Ectodermal cell (in vitro differentiated cells): ENCODE measurements at regions not wholly inside any gene's neighbourhood (a gene's known extent, or its start where the extent isn't known, plus 50 kb on each side); places are given as distances from the start of the nearest gene placed in this dataset.

Experiments
- H3K27ac ChIP-seq: 2 replicates; pipeline ENCODE4 v1.7.0; 2013; ENCODE audit warnings: mild to moderate bottlenecking, low read depth, low read length; ENCODE audit not compliant: insufficient read depth, poor library complexity, severe bottlenecking
- H3K27me3 ChIP-seq: 2 replicates; pipeline ENCODE4 v1.7.0; 2013; ENCODE audit warnings: mild to moderate bottlenecking, low read length; ENCODE audit not compliant: insufficient read depth, control insufficient read depth, poor library complexity, severe bottlenecking
- H3K36me3 ChIP-seq: one replicate; pipeline ENCODE4 v1.7.0; 2013; ENCODE audit warnings: low read length; ENCODE audit not compliant: control insufficient read depth, insufficient read depth
- H3K4me1 ChIP-seq: one replicate; pipeline ENCODE4 v1.7.0; 2013; ENCODE audit warnings: low read length; ENCODE audit not compliant: control insufficient read depth, insufficient read depth
- H3K4me3 ChIP-seq: 2 replicates; pipeline ENCODE4 v1.7.0; 2013; ENCODE audit warnings: low read depth, low read length, control low read depth; ENCODE audit not compliant: insufficient read depth
- H3K9me3 ChIP-seq: 2 replicates; pipeline ENCODE4 v1.7.0; 2013; ENCODE audit warnings: mild to moderate bottlenecking, low read length, moderate library complexity; ENCODE audit not compliant: control insufficient read depth
- WGBS, 2 experiments: methylation state at CpG; one replicate each; pipeline ENCODE4 v1.1.7; 2013; ENCODE audit warnings: missing lambda C conversion rate in 2 of 2; 5-methylcytosine and 5-hydroxymethylcytosine counted together

GRCh38 chr6:22732176-22732970 is 163.0 kb downstream of the HDGFL1 start:
- WGBS, 2 experiments: 91 to 92% methylated on average over 3 of the region's 3 CpGs
- Histone ChIP-seq H3K9me3 (no peaks in the 10 kb centered on the region), H3K4me1 (peaks cover 6% of the 10 kb centered on the region), H3K27me3 (no peaks in the 10 kb centered on the region), H3K36me3 (no peaks in the 10 kb centered on the region), H3K27ac (no peak overlapping the region), H3K4me3 (no peak overlapping the region)

GRCh38 chr6:22736740-22737139 is 167.4 kb downstream of the HDGFL1 start:
- Histone ChIP-seq H3K27me3 (no peaks in the 10 kb centered on the region), H3K9me3 (no peaks in the 10 kb centered on the region), H3K4me1 (peaks cover 6% of the 10 kb centered on the region), H3K27ac (no peak overlapping the region), H3K4me3 (no peak overlapping the region), H3K36me3 (no peaks in the 10 kb centered on the region)
- 93% methylated on average over 3 of the region's 3 CpGs for WGBS, 2 experiments

- no peak overlapping the region for H3K27ac ChIP-seq
- 23 to 32% methylated on average over 5 of the region's 5 CpGs for WGBS, 2 experiments
- H3K4me3 ChIP-seq: no peak overlapping the region
- H3K36me3 ChIP-seq: no peaks in the 10 kb centered on the region
- no peaks in the 10 kb centered on the region for H3K27me3 ChIP-seq
- peaks cover 6% of the 10 kb centered on the region for H3K4me1 ChIP-seq
- H3K9me3 ChIP-seq: no peaks in the 10 kb centered on the region
Observed at GRCh38 chr6:22737331-22737730, 168.0 kb downstream of the HDGFL1 start.

- Histone ChIP-seq H3K36me3 (no peaks in the 10 kb centered on the region), H3K9me3 (no peaks in the 10 kb centered on the region), H3K27ac (no peak overlapping the region), H3K27me3 (no peaks in the 10 kb centered on the region), H3K4me1 (peaks cover 6% of the 10 kb centered on the region), H3K4me3 (no peak overlapping the region)
- WGBS, 2 experiments: 95 to 98% methylated on average over 4 to 6 of the region's 6 CpGs
Observed at GRCh38 chr6:22738194-22738593, 168.8 kb downstream of the HDGFL1 start.

GRCh38 chr6:22747571-22747970 is 178.2 kb downstream of the HDGFL1 start:
- Histone ChIP-seq H3K4me1 (no peaks in the 10 kb centered on the region), H3K27me3 (no peaks in the 10 kb centered on the region), H3K9me3 (no peaks in the 10 kb centered on the region), H3K27ac (no peak overlapping the region), H3K36me3 (no peaks in the 10 kb centered on the region), H3K4me3 (no peak overlapping the region)
- WGBS, 2 experiments: 43 to 50% methylated on average over 1 of the region's 1 CpG

GRCh38 chr6:22748681-22749080 is 179.3 kb downstream of the HDGFL1 start:
- WGBS, 2 experiments: 84% methylated on average over 3 to 4 of the region's 4 CpGs
- Histone ChIP-seq H3K9me3 (no peaks in the 10 kb centered on the region), H3K36me3 (no peaks in the 10 kb centered on the region), H3K27ac (no peak overlapping the region), H3K4me3 (no peak overlapping the region), H3K27me3 (no peaks in the 10 kb centered on the region), H3K4me1 (no peaks in the 10 kb centered on the region)

- 89 to 93% methylated on average over 3 of the region's 3 CpGs for WGBS, 2 experiments
- H3K4me3 ChIP-seq: no peak overlapping the region
- H3K36me3 ChIP-seq: no peaks in the 10 kb centered on the region
- H3K27me3 ChIP-seq: no peaks in the 10 kb centered on the region
- no peaks in the 10 kb centered on the region for H3K4me1 ChIP-seq
- H3K9me3 ChIP-seq: no peaks in the 10 kb centered on the region
- no peak overlapping the region for H3K27ac ChIP-seq
Observed at GRCh38 chr6:22749696-22750095, 180.3 kb downstream of the HDGFL1 start.

GRCh38 chr6:22751223-22751622 is 181.9 kb downstream of the HDGFL1 start:
- 94 to 96% methylated on average over 2 of the region's 2 CpGs for WGBS, 2 experiments
- Histone ChIP-seq H3K9me3 (no peaks in the 10 kb centered on the region), H3K36me3 (no peaks in the 10 kb centered on the region), H3K4me1 (no peaks in the 10 kb centered on the region), H3K27me3 (no peaks in the 10 kb centered on the region), H3K4me3 (no peak overlapping the region), H3K27ac (no peak overlapping the region)

- H3K27ac ChIP-seq: no peak overlapping the region
Observed at GRCh38 chr6:22752522-22752921, 183.2 kb downstream of the HDGFL1 start.

GRCh38 chr6:22754061-22754460 is 184.7 kb downstream of the HDGFL1 start:
- H3K27me3 ChIP-seq: no peaks in the 10 kb centered on the region
- H3K36me3 ChIP-seq: no peaks in the 10 kb centered on the region
- no peak overlapping the region for H3K4me3 ChIP-seq
- H3K4me1 ChIP-seq: no peaks in the 10 kb centered on the region
- H3K9me3 ChIP-seq: no peaks in the 10 kb centered on the region
- 47 to 49% methylated on average over 2 of the region's 2 CpGs for WGBS, 2 experiments
- H3K27ac ChIP-seq: no peak overlapping the region

More at GRCh38 chr6:22752522-22752921, 183.2 kb downstream of the HDGFL1 start:
- Histone ChIP-seq H3K27me3 (no peaks in the 10 kb centered on the region), H3K36me3 (no peaks in the 10 kb centered on the region), H3K4me3 (no peak overlapping the region), H3K9me3 (no peaks in the 10 kb centered on the region), H3K4me1 (no peaks in the 10 kb centered on the region)
- WGBS, 2 experiments: 94 to 98% methylated on average over 2 of the region's 2 CpGs
